ENCODE measurements at regions not wholly inside any gene's neighbourhood (a gene's known extent, or its start where the extent isn't known, plus 50 kb on each side); places are given as distances from the start of the nearest gene placed in this dataset.
A peak's percentile ranks its signal among the peaks of the same experiment; 100 is the strongest.
"Not testable (repeated sequence)": the region's sequence is repeated elsewhere in the genome, so short reads cannot be mapped to it uniquely, and the experiment has no call there.

- no peak overlapping the region for H3K27ac Mint-ChIP-seq (ENCODE audit: unreplicated experiment)
- no peaks in the 10 kb centered on the region for H3K9me3 Mint-ChIP-seq (ENCODE audit: unreplicated experiment)
- peaks cover 8% of the 10 kb centered on the region for H3K27me3 Mint-ChIP-seq (ENCODE audit: unreplicated experiment)
- H3K4me3 Mint-ChIP-seq (ENCODE audit: unreplicated experiment), result no peak overlapping the region
- DNase-seq (ENCODE audit: extremely low spot score, unreplicated experiment), result no peak
- TF ChIP-seq CTCF (IDR thresholded peaks at IDR 0.05), result no peak
- H3K4me1 Mint-ChIP-seq (ENCODE audit: unreplicated experiment), result peaks cover 2% of the 10 kb centered on the region
- no peaks in the 10 kb centered on the region for H3K36me3 Mint-ChIP-seq (ENCODE audit: unreplicated experiment)
These were observed 65.9 kb upstream of the ACTR3 start for GRCh38 chr2:113823716-113824595.

GRCh38 chr2:113822087-113822815 lies 65.8 kb upstream of the SLC35F5 start:
- no peak overlapping the region for H3K27ac Mint-ChIP-seq (ENCODE audit: unreplicated experiment)

DNA sequence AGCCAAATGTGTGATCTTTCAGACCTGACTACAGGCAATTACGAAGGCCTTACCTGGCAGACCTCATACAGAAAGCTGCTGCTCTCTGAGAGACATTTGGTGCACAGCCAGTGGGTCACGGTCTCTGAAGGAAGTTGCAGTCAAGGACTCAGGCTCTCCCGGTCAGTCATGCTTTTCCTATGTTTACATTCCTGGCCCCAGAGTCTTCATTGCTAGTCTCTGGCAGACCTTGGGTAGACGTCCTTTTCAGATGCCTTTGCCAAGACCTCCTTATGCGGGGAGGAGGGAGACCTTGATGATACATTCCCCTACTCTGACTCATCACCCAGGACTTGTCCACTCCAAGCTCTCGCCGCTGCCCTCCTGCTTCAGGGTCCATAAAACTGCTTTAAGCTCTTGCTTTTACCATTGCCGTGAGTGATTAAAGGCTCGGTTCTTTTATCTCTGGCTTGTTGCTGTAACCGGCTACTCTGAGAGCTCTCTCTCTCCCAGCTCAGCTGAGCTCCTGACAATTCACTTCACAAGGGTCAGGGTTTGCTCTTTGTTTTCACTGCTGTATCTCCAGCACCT lies 62.0 kb upstream of the SLC35F5 start:
- no peaks in the 10 kb centered on the region for H3K27me3 Mint-ChIP-seq (ENCODE audit: unreplicated experiment)
- no peak for TF ChIP-seq CTCF (IDR thresholded peaks at IDR 0.05)
- no peaks in the 10 kb centered on the region for H3K9me3 Mint-ChIP-seq (ENCODE audit: unreplicated experiment)
- peak overlapping the region; percentile 36 for H3K27ac Mint-ChIP-seq (ENCODE audit: unreplicated experiment)
- no peaks in the 10 kb centered on the region for H3K36me3 Mint-ChIP-seq (ENCODE audit: unreplicated experiment)
- no peak for DNase-seq (ENCODE audit: extremely low spot score, unreplicated experiment)
- peaks cover 15% of the 10 kb centered on the region for H3K4me1 Mint-ChIP-seq (ENCODE audit: unreplicated experiment)
- no peak overlapping the region for H3K4me3 Mint-ChIP-seq (ENCODE audit: unreplicated experiment)

More at GRCh38 chr2:113822087-113822815, 65.8 kb upstream of the SLC35F5 start:
- Mint-ChIP-seq H3K4me1 (ENCODE audit: unreplicated experiment) (peaks cover 15% of the 10 kb centered on the region), H3K27me3 (ENCODE audit: unreplicated experiment) (peaks cover under 1% of the 10 kb centered on the region), H3K4me3 (ENCODE audit: unreplicated experiment) (no peak overlapping the region), H3K9me3 (ENCODE audit: unreplicated experiment) (no peaks in the 10 kb centered on the region), H3K36me3 (ENCODE audit: unreplicated experiment) (no peaks in the 10 kb centered on the region)
- no peak for DNase-seq (ENCODE audit: extremely low spot score, unreplicated experiment)
- no peak for TF ChIP-seq CTCF (IDR thresholded peaks at IDR 0.05)

- not testable (repeated sequence) for DNase-seq (ENCODE audit: extremely low spot score, unreplicated experiment); H3K36me3 Mint-ChIP-seq (ENCODE audit: unreplicated experiment); H3K4me3 Mint-ChIP-seq (ENCODE audit: unreplicated experiment); H3K27me3 Mint-ChIP-seq (ENCODE audit: unreplicated experiment); H3K27ac Mint-ChIP-seq (ENCODE audit: unreplicated experiment); H3K9me3 Mint-ChIP-seq (ENCODE audit: unreplicated experiment); H3K4me1 Mint-ChIP-seq (ENCODE audit: unreplicated experiment)
These were observed 57.0 kb upstream of the SLC35F5 start for GRCh38 chr2:113813396-113813795.

- no peaks in the 10 kb centered on the region for H3K36me3 Mint-ChIP-seq (ENCODE audit: unreplicated experiment)
- H3K27me3 Mint-ChIP-seq (ENCODE audit: unreplicated experiment), result no peaks in the 10 kb centered on the region
- no peak for TF ChIP-seq CTCF (IDR thresholded peaks at IDR 0.05)
- H3K9me3 Mint-ChIP-seq (ENCODE audit: unreplicated experiment), result peaks cover 4% of the 10 kb centered on the region
- H3K4me3 Mint-ChIP-seq (ENCODE audit: unreplicated experiment), result no peak overlapping the region
- no peak overlapping the region for H3K27ac Mint-ChIP-seq (ENCODE audit: unreplicated experiment)
- no peak for DNase-seq (ENCODE audit: extremely low spot score, unreplicated experiment)
- H3K4me1 Mint-ChIP-seq (ENCODE audit: unreplicated experiment), result no peaks in the 10 kb centered on the region
These were observed 55.8 kb upstream of the SLC35F5 start for GRCh38 chr2:113812204-113812603.
